Osteoblast (primary cell): ENCODE measurements at regions not wholly inside any gene's neighbourhood (a gene's known extent, or its start where the extent isn't known, plus 50 kb on each side); places are given as distances from the start of the nearest gene placed in this dataset.

Source experiments
- DNase-seq: peaks from one replicate; pipeline ENCODE4 v3.0.0; 2011; ENCODE audit warnings: low spot score, mixed read lengths; ENCODE audit not compliant: insufficient read length; ENCODE audit errors: missing footprints
- H2AFZ ChIP-seq: 2 replicates; pipeline ENCODE4 v1.6.0; 2011; ENCODE audit warnings: mild to moderate bottlenecking, low read length
- H3K27ac ChIP-seq: 2 replicates; pipeline ENCODE4 v1.5.1; 2011; ENCODE audit warnings: mild to moderate bottlenecking, low read depth, low read length, moderate library complexity
- H3K27me3 ChIP-seq: 2 replicates; pipeline ENCODE4 v1.6.0; 2012; ENCODE audit warnings: mild to moderate bottlenecking, control low read depth, inconsistent platforms, low read length, moderate library complexity; ENCODE audit not compliant: insufficient read depth
- H3K36me3 ChIP-seq: 2 replicates; pipeline ENCODE4 v1.5.1; 2011; ENCODE audit warnings: mild to moderate bottlenecking, low read length, control low read depth, moderate library complexity; ENCODE audit not compliant: insufficient read depth
- H3K4me1 ChIP-seq: 2 replicates; pipeline ENCODE4 v1.5.1; 2011; ENCODE audit warnings: mild to moderate bottlenecking, low read length, control low read depth, moderate library complexity; ENCODE audit not compliant: insufficient read depth
- H3K4me2 ChIP-seq: 2 replicates; pipeline ENCODE4 v1.6.0; 2011; ENCODE audit warnings: mild to moderate bottlenecking, low read length; ENCODE audit not compliant: insufficient read depth
- H3K4me3 ChIP-seq: fragments of 200-600 bp; sonication (generic); 3 replicates; pipeline ENCODE4 v1.5.1; 2012; ENCODE audit warnings: mild to moderate bottlenecking, low read length, inconsistent platforms; ENCODE audit not compliant: insufficient read depth
- H3K79me2 ChIP-seq: 2 replicates; pipeline ENCODE4 v1.6.0; 2012; ENCODE audit warnings: mild to moderate bottlenecking, low read length, control low read depth, inconsistent platforms; ENCODE audit not compliant: insufficient read depth
- H3K9me3 ChIP-seq: 2 replicates; pipeline ENCODE4 v1.5.1; 2011; ENCODE audit warnings: low read depth, low read length, control low read depth
- H4K20me1 ChIP-seq: 2 replicates; pipeline ENCODE4 v1.6.0; 2012; ENCODE audit warnings: mild to moderate bottlenecking, low read length, control low read depth; ENCODE audit not compliant: insufficient read depth
- CTCF ChIP-seq: IDR thresholded peaks from 2 replicates; pipeline ENCODE4 v1.5.1; 2011; ENCODE audit warnings: mild to moderate bottlenecking, low read depth, low read length, moderate library complexity; ENCODE audit errors: extremely low read depth

GRCh38 chr22:47287516-47287915, 525.1 kb downstream of the TBC1D22A start:
- DNase-seq, result peak; percentile 68
- TF ChIP-seq CTCF, result no peak
- Histone ChIP-seq H3K27ac (no peak overlapping the region), H3K9me3 (no peaks in the 10 kb centered on the region), H3K36me3 (no peaks in the 10 kb centered on the region), H3K4me2 (no peak overlapping the region), H4K20me1 (no peaks in the 10 kb centered on the region), H3K4me1 (no peaks in the 10 kb centered on the region), H3K79me2 (no peaks in the 10 kb centered on the region), H3K4me3 (no peak overlapping the region), H2AFZ (no peak overlapping the region), H3K27me3 (no peaks in the 10 kb centered on the region)

GRCh38 chr22:47286590-47286989, 524.1 kb downstream of the TBC1D22A start:
- H2AFZ ChIP-seq, result no peak overlapping the region
- H3K36me3 ChIP-seq, result no peaks in the 10 kb centered on the region
- no peaks in the 10 kb centered on the region for H3K79me2 ChIP-seq
- H3K27me3 ChIP-seq, result no peaks in the 10 kb centered on the region
- no peaks in the 10 kb centered on the region for H3K9me3 ChIP-seq
- peak; percentile 49 for DNase-seq
- H3K4me1 ChIP-seq, result no peaks in the 10 kb centered on the region
- H3K4me3 ChIP-seq, result no peak overlapping the region
- TF ChIP-seq CTCF, result no peak
- no peak overlapping the region for H3K4me2 ChIP-seq
- no peak overlapping the region for H3K27ac ChIP-seq
- H4K20me1 ChIP-seq, result no peaks in the 10 kb centered on the region

GRCh38 chr22:47285981-47286380, 523.5 kb downstream of the TBC1D22A start:
- no peak for TF ChIP-seq CTCF
- H4K20me1 ChIP-seq, result no peaks in the 10 kb centered on the region
- H3K4me3 ChIP-seq, result no peak overlapping the region
- no peaks in the 10 kb centered on the region for H3K79me2 ChIP-seq
- no peaks in the 10 kb centered on the region for H3K27me3 ChIP-seq
- no peak overlapping the region for H2AFZ ChIP-seq
- DNase-seq, result no peak
- H3K27ac ChIP-seq, result no peak overlapping the region
- H3K4me2 ChIP-seq, result no peak overlapping the region
- H3K4me1 ChIP-seq, result no peaks in the 10 kb centered on the region
- no peaks in the 10 kb centered on the region for H3K36me3 ChIP-seq
- no peaks in the 10 kb centered on the region for H3K9me3 ChIP-seq

- no peak overlapping the region for H3K27ac ChIP-seq
- H3K9me3 ChIP-seq, result no peaks in the 10 kb centered on the region
- H3K4me3 ChIP-seq, result no peak overlapping the region
- TF ChIP-seq CTCF, result no peak
- no peaks in the 10 kb centered on the region for H4K20me1 ChIP-seq
- H3K4me2 ChIP-seq, result no peak overlapping the region
- no peaks in the 10 kb centered on the region for H3K27me3 ChIP-seq
- no peaks in the 10 kb centered on the region for H3K36me3 ChIP-seq
- no peak overlapping the region for H2AFZ ChIP-seq
- H3K79me2 ChIP-seq, result no peaks in the 10 kb centered on the region
- peak; percentile 89 for DNase-seq
- H3K4me1 ChIP-seq, result no peaks in the 10 kb centered on the region
Observed at GRCh38 chr22:47284822-47285221, 522.4 kb downstream of the TBC1D22A start.
